Mesenchymal stem cell (in vitro differentiated cells and primary cell): ENCODE measurements at regions not wholly inside any gene's neighbourhood (a gene's known extent, or its start where the extent isn't known, plus 50 kb on each side); places are given as distances from the start of the nearest gene placed in this dataset.

Experiments used
- DNase-seq: peaks from one replicate; pipeline ENCODE4 v3.0.0-alpha.2; 2013
- H2AFZ ChIP-seq: one replicate; pipeline ENCODE4 v1.6.1; 2013; ENCODE audit warnings: low read depth, mild to moderate bottlenecking, control low read depth, inconsistent platforms, low read length, moderate library complexity
- H2AK5ac ChIP-seq: 2 replicates; pipeline ENCODE4 v1.6.1; 2013; ENCODE audit warnings: low read length, moderate library complexity, mild to moderate bottlenecking, inconsistent platforms; ENCODE audit not compliant: severe bottlenecking
- H2BK120ac ChIP-seq: one replicate; pipeline ENCODE4 v1.6.1; 2013; ENCODE audit warnings: low read depth, mild to moderate bottlenecking, inconsistent platforms, low read length, moderate library complexity
- H2BK12ac ChIP-seq, 2 experiments: one replicate each; pipeline ENCODE4 v1.6.1; 2013; ENCODE audit warnings: inconsistent platforms in 2 of 2, low read length in 2 of 2, mild to moderate bottlenecking in 2 of 2, moderate library complexity in 2 of 2, control low read depth in 1 of 2
- H2BK15ac ChIP-seq: one replicate; pipeline ENCODE4 v1.6.1; 2013; ENCODE audit warnings: mild to moderate bottlenecking, low read depth, inconsistent platforms; ENCODE audit not compliant: poor library complexity, severe bottlenecking
- H2BK5ac ChIP-seq: 2 replicates; pipeline ENCODE4 v1.6.1; 2013; ENCODE audit warnings: low read depth, mild to moderate bottlenecking, low read length, control low read depth, inconsistent platforms; ENCODE audit not compliant: poor library complexity, severe bottlenecking
- H3K14ac ChIP-seq, 2 experiments: one replicate each; pipeline ENCODE4 v1.6.1; 2013; ENCODE audit warnings: inconsistent platforms in 2 of 2, low read length in 2 of 2, control low read depth in 1 of 2, mild to moderate bottlenecking in 1 of 2, moderate library complexity in 1 of 2
- H3K18ac ChIP-seq, 2 experiments: one replicate each; pipeline ENCODE4 v1.6.1; 2013; ENCODE audit warnings: inconsistent platforms in 2 of 2, low read length in 2 of 2, control low read depth in 1 of 2, low read depth in 1 of 2, mild to moderate bottlenecking in 1 of 2
- H3K23ac ChIP-seq, 2 experiments: one replicate each; pipeline ENCODE4 v1.6.1; 2013; ENCODE audit warnings: inconsistent platforms in 2 of 2, low read length in 2 of 2, mild to moderate bottlenecking in 2 of 2, moderate library complexity in 2 of 2, control low read depth in 1 of 2
- H3K27ac ChIP-seq: 2 replicates; pipeline ENCODE4 v1.5.1; 2013; ENCODE audit warnings: mild to moderate bottlenecking, moderate library complexity, low read length, control low read depth, inconsistent platforms; ENCODE audit not compliant: poor library complexity, severe bottlenecking
- H3K27me3 ChIP-seq, 2 experiments: 2 replicates each; pipeline versions ENCODE4 v1.6.1 to v1.7.0; 2013; ENCODE audit warnings: low read length in 2 of 2, mild to moderate bottlenecking in 2 of 2, moderate library complexity in 2 of 2, control low read depth in 1 of 2, inconsistent platforms in 1 of 2; ENCODE audit not compliant: control insufficient read depth in 1 of 2, insufficient read depth in 1 of 2
- H3K36me3 ChIP-seq, 2 experiments: 2 replicates each; pipeline versions ENCODE4 v1.6.1 to v1.7.0; 2013; ENCODE audit warnings: low read length in 2 of 2, control low read depth in 1 of 2, inconsistent platforms in 1 of 2, low read depth in 1 of 2, mild to moderate bottlenecking in 1 of 2; ENCODE audit not compliant: insufficient read depth in 2 of 2, control insufficient read depth in 1 of 2
- H3K4ac ChIP-seq, 2 experiments: one replicate each; pipeline ENCODE4 v1.6.1; 2013; ENCODE audit warnings: inconsistent platforms in 2 of 2, low read length in 2 of 2, mild to moderate bottlenecking in 2 of 2, moderate library complexity in 2 of 2, control low read depth in 1 of 2, low read depth in 1 of 2
- H3K4me1 ChIP-seq: 2 replicates; pipeline ENCODE4 v1.6.1; 2013; ENCODE audit warnings: low read depth, low read length, control low read depth; ENCODE audit not compliant: control insufficient read depth, insufficient read depth
- H3K4me2 ChIP-seq: 2 replicates; pipeline ENCODE4 v1.6.1; 2013; ENCODE audit warnings: low read length, mild to moderate bottlenecking, inconsistent platforms; ENCODE audit not compliant: poor library complexity, severe bottlenecking
- H3K4me3 ChIP-seq, 2 experiments: 2 replicates each; pipeline versions ENCODE4 v1.5.1 to v1.7.0; 2013; ENCODE audit warnings: low read length in 2 of 2, mild to moderate bottlenecking in 2 of 2, control low read depth in 1 of 2, low read depth in 1 of 2; ENCODE audit not compliant: insufficient read depth in 1 of 2
- H3K79me1 ChIP-seq: replicated peaks from 2 replicates; pipeline ENCODE4 v1.6.1; 2013; ENCODE audit warnings: mild to moderate bottlenecking, control low read depth, low read length, inconsistent platforms; ENCODE audit not compliant: poor library complexity, severe bottlenecking
- H3K9ac ChIP-seq: 2 replicates; pipeline ENCODE4 v1.7.0; 2013; ENCODE audit warnings: mild to moderate bottlenecking, low read length, moderate library complexity
- H3K9me3 ChIP-seq: 2 replicates; pipeline ENCODE4 v1.7.0; 2013; ENCODE audit warnings: mild to moderate bottlenecking, low read length; ENCODE audit not compliant: control insufficient read depth
- H4K8ac ChIP-seq: one replicate; pipeline ENCODE4 v1.6.1; 2013; ENCODE audit warnings: inconsistent platforms, mild to moderate bottlenecking, low read length, moderate library complexity
- H4K91ac ChIP-seq: one replicate; pipeline ENCODE4 v1.6.1; 2013; ENCODE audit warnings: mild to moderate bottlenecking, low read length, inconsistent platforms
- WGBS: methylation state at CpG from one replicate; pipeline ENCODE4 v1.1.7; 2013; ENCODE audit warnings: mixed read lengths; 5-methylcytosine and 5-hydroxymethylcytosine counted together

- WGBS, result 83% methylated on average over 1 of the region's 2 CpGs
- no peak overlapping the region for H4K91ac ChIP-seq
- no peak overlapping the region for H3K4me2 ChIP-seq
- no peaks in the 10 kb centered on the region for H3K36me3 ChIP-seq
- no peak for DNase-seq
- no peak overlapping the region for H3K14ac ChIP-seq
- no peaks in the 10 kb centered on the region for H3K27me3 ChIP-seq
- H3K4me1 ChIP-seq, result no peaks in the 10 kb centered on the region
- H2BK5ac ChIP-seq, result no peak overlapping the region
- no peak overlapping the region for H4K8ac ChIP-seq
- no peak overlapping the region for H3K23ac ChIP-seq
- no peak overlapping the region for H2BK120ac ChIP-seq
- no peak overlapping the region for H2AFZ ChIP-seq
- H2AK5ac ChIP-seq, result no peak overlapping the region
- no peak overlapping the region for H3K4me3 ChIP-seq
- no peaks in the 10 kb centered on the region for H3K9me3 ChIP-seq
- H3K4ac ChIP-seq, result no peak overlapping the region
- no peak overlapping the region for H3K9ac ChIP-seq
- H3K27ac ChIP-seq, result no peak overlapping the region
- H2BK12ac ChIP-seq, result no peak overlapping the region
- H2BK15ac ChIP-seq, result no peak overlapping the region
- no peak overlapping the region for H3K18ac ChIP-seq
- no peaks in the 10 kb centered on the region for H3K79me1 ChIP-seq
These were observed 147.9 kb upstream of the RORA start for GRCh38 chr15:61376961-61377360.

DNA sequence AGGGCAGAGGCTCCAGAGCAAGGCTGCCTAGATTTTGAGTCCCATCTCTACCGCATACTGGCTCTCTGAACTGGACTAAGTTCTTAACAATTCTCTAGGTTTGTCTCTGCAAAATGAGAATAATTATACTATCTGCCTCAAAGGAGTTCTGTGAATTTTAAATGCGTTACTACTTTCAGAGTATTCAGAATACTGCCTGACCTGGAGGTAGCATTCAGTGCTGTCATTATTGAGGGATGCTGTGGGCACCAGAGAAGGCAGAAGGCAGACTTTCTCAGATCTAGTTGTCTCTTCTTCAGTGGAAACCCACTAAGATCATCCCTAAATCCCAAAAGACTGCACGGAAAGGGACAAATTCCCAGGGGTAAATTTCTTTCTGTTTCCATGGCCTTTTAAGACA lies 147.4 kb upstream of the RORA start:
- H3K18ac ChIP-seq, result no peak overlapping the region
- H2BK15ac ChIP-seq, result no peak overlapping the region
- H3K4me2 ChIP-seq, result no peak overlapping the region
- no peak overlapping the region for H3K27ac ChIP-seq
- no peak overlapping the region for H3K23ac ChIP-seq
- no peak overlapping the region for H3K9ac ChIP-seq
- H3K9me3 ChIP-seq, result no peaks in the 10 kb centered on the region
- H2BK5ac ChIP-seq, result no peak overlapping the region
- H2AFZ ChIP-seq, result no peak overlapping the region
- H3K4me3 ChIP-seq, result no peak overlapping the region
- no peaks in the 10 kb centered on the region for H3K4me1 ChIP-seq
- H3K79me1 ChIP-seq, result no peaks in the 10 kb centered on the region
- H2AK5ac ChIP-seq, result no peak overlapping the region
- WGBS, result 84% methylated on average over 2 of the region's 3 CpGs
- H4K8ac ChIP-seq, result no peak overlapping the region
- DNase-seq, result no peak
- no peak overlapping the region for H2BK12ac ChIP-seq
- no peak overlapping the region for H3K14ac ChIP-seq
- H4K91ac ChIP-seq, result no peak overlapping the region
- H2BK120ac ChIP-seq, result no peak overlapping the region
- no peak overlapping the region for H3K4ac ChIP-seq
- no peaks in the 10 kb centered on the region for H3K27me3 ChIP-seq
- no peaks in the 10 kb centered on the region for H3K36me3 ChIP-seq

DNA sequence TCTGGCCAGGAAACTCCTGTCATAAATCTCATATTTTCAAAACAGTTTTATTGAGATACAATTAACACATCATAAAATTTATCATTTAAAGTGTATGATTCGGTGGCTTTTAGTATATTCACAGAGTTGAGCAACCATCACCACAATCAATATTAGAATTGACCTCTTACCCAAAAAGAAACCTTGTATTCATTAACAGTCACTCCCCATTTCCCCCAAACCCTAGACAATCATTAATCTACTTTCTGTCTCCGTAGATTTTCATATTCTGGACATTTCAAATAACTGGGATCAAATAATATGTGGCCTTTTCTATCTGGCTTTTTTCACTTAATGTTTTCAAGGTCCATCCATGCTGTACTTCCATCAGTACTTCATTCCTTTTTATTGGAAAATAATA lies 145.7 kb upstream of the RORA start:
- no peak overlapping the region for H3K4me2 ChIP-seq
- WGBS, result 91% methylated on average over 2 of the region's 2 CpGs

GRCh38 chr15:61367953-61368352 lies 138.9 kb upstream of the RORA start:
- Histone ChIP-seq H3K9me3 (peaks cover under 1% of the 10 kb centered on the region), H2BK12ac (no peak overlapping the region)
- 66% methylated on average over 2 of the region's 2 CpGs for WGBS

More for the DNA sequence above, 145.7 kb upstream of the RORA start:
- no peak overlapping the region for H3K27ac ChIP-seq
- H3K18ac ChIP-seq, result no peak overlapping the region
- H3K79me1 ChIP-seq, result no peaks in the 10 kb centered on the region
- no peak for DNase-seq
- no peaks in the 10 kb centered on the region for H3K36me3 ChIP-seq
- H4K8ac ChIP-seq, result no peak overlapping the region
- no peaks in the 10 kb centered on the region for H3K4me1 ChIP-seq
- no peak overlapping the region for H2AFZ ChIP-seq
- no peak overlapping the region for H3K23ac ChIP-seq
- H3K27me3 ChIP-seq, result no peaks in the 10 kb centered on the region
- H2BK15ac ChIP-seq, result no peak overlapping the region
- H3K4ac ChIP-seq, result no peak overlapping the region
- no peak overlapping the region for H2BK120ac ChIP-seq
- H2BK5ac ChIP-seq, result no peak overlapping the region
- H3K9me3 ChIP-seq, result no peaks in the 10 kb centered on the region
- H4K91ac ChIP-seq, result no peak overlapping the region
- no peak overlapping the region for H3K14ac ChIP-seq
- H2AK5ac ChIP-seq, result no peak overlapping the region
- no peak overlapping the region for H3K9ac ChIP-seq
- H3K4me3 ChIP-seq, result no peak overlapping the region
- no peak overlapping the region for H2BK12ac ChIP-seq

More at GRCh38 chr15:61367953-61368352, 138.9 kb upstream of the RORA start:
- no peak overlapping the region for H3K18ac ChIP-seq
- no peak overlapping the region for H2BK15ac ChIP-seq
- no peak overlapping the region for H2BK120ac ChIP-seq
- no peak overlapping the region for H3K23ac ChIP-seq
- H3K27me3 ChIP-seq, result no peaks in the 10 kb centered on the region
- H2BK5ac ChIP-seq, result no peak overlapping the region
- H2AK5ac ChIP-seq, result no peak overlapping the region
- H3K36me3 ChIP-seq, result no peaks in the 10 kb centered on the region
- H3K9ac ChIP-seq, result no peak overlapping the region
- no peak overlapping the region for H2AFZ ChIP-seq
- H3K14ac ChIP-seq, result no peak overlapping the region
- no peak overlapping the region for H4K8ac ChIP-seq
- no peaks in the 10 kb centered on the region for H3K79me1 ChIP-seq
- DNase-seq, result no peak
- no peak overlapping the region for H4K91ac ChIP-seq
- H3K4me1 ChIP-seq, result no peaks in the 10 kb centered on the region
- H3K4me2 ChIP-seq, result no peak overlapping the region
- no peak overlapping the region for H3K4me3 ChIP-seq
- no peak overlapping the region for H3K4ac ChIP-seq
- H3K27ac ChIP-seq, result no peak overlapping the region
